Natural killer cell (primary cell): ENCODE measurements at regions not wholly inside any gene's neighbourhood (a gene's known extent, or its start where the extent isn't known, plus 50 kb on each side); places are given as distances from the start of the nearest gene placed in this dataset.

Source experiments
- ATAC-seq, 3 donors: fragments of 150-1000 bp in 2 of 3; fragments of 200-7000 bp in 1 of 3; cut with Tn5 transposase; 1 replicate in 1 of 3; 2 replicates in 2 of 3; pipeline ENCODE4 v1.10.0; 2021; ENCODE audit warnings: mild to moderate bottlenecking in 2 of 3, moderate library complexity in 2 of 3
- DNase-seq, 2 donors: peaks; one replicate each; pipeline versions ENCODE4 v3.0.0 to v3.0.0-alpha.2; 2013 to 2021; ENCODE audit warnings: mixed read lengths in 1 of 2
- H3K27ac ChIP-seq: one replicate; pipeline ENCODE4 v1.5.1; 2013; ENCODE audit warnings: mild to moderate bottlenecking, low read length
- H3K27me3 ChIP-seq: one replicate; pipeline ENCODE4 v1.6.1; 2013; ENCODE audit warnings: low read length; ENCODE audit not compliant: control insufficient read depth, insufficient read depth
- H3K36me3 ChIP-seq: one replicate; pipeline ENCODE4 v1.6.1; 2013; ENCODE audit warnings: low read length; ENCODE audit not compliant: control insufficient read depth, insufficient read depth
- H3K4me1 ChIP-seq: one replicate; pipeline ENCODE4 v1.6.1; 2013; ENCODE audit warnings: low read length; ENCODE audit not compliant: control insufficient read depth, insufficient read depth
- H3K4me3 ChIP-seq: one replicate; pipeline ENCODE4 v1.5.1; 2013; ENCODE audit warnings: low read length
- H3K9me3 ChIP-seq: one replicate; pipeline ENCODE4 v1.6.1; 2013; ENCODE audit warnings: low read length; ENCODE audit not compliant: control insufficient read depth, insufficient read depth
- H3K27ac Mint-ChIP-seq, 2 donors: one replicate each; pipeline ENCODE4 v1.8.0; 2022; ENCODE audit warnings: mild to moderate bottlenecking in 2 of 2, mixed read lengths in 2 of 2, moderate library complexity in 1 of 2
- H3K27me3 Mint-ChIP-seq, 2 donors: one replicate each; pipeline ENCODE4 v1.8.0; 2022; ENCODE audit warnings: low read depth in 2 of 2, mixed read lengths in 2 of 2
- H3K36me3 Mint-ChIP-seq: one replicate; pipeline ENCODE4 v1.8.0; 2022; ENCODE audit warnings: mixed read lengths
- H3K4me1 Mint-ChIP-seq, 2 donors: one replicate each; pipeline ENCODE4 v1.8.0; 2022; ENCODE audit warnings: mixed read lengths in 2 of 2
- H3K4me3 Mint-ChIP-seq: one replicate; pipeline ENCODE4 v1.8.0; 2022; ENCODE audit warnings: mild to moderate bottlenecking, moderate library complexity, mixed read lengths
- H3K9me3 Mint-ChIP-seq, 2 donors: one replicate each; pipeline ENCODE4 v1.8.0; 2022; ENCODE audit warnings: mixed read lengths in 2 of 2
- WGBS: methylation state at CpG from one replicate; pipeline ENCODE4 v1.1.7; 2013; ENCODE audit warnings: missing lambda C conversion rate; ENCODE audit not compliant: insufficient coverage; 5-methylcytosine and 5-hydroxymethylcytosine counted together
- intact Hi-C: fragments of 100-400 bp; cut with micrococcal nuclease; formaldehyde crosslinking; loops from one replicate; pipeline ENCODE4 v1.14.2; 2022
- TF ChIP-seq, protein P1 (sequence below): fragments of 200-600 bp; IDR thresholded peaks from one replicate; pipeline ENCODE4 v1.8.0; 2022; ENCODE audit warnings: antibody characterized with exemption

GRCh38 chr4:137909529-137910309 is 332.4 kb downstream of the SLC7A11 start:
- TF ChIP-seq, protein P1, sequence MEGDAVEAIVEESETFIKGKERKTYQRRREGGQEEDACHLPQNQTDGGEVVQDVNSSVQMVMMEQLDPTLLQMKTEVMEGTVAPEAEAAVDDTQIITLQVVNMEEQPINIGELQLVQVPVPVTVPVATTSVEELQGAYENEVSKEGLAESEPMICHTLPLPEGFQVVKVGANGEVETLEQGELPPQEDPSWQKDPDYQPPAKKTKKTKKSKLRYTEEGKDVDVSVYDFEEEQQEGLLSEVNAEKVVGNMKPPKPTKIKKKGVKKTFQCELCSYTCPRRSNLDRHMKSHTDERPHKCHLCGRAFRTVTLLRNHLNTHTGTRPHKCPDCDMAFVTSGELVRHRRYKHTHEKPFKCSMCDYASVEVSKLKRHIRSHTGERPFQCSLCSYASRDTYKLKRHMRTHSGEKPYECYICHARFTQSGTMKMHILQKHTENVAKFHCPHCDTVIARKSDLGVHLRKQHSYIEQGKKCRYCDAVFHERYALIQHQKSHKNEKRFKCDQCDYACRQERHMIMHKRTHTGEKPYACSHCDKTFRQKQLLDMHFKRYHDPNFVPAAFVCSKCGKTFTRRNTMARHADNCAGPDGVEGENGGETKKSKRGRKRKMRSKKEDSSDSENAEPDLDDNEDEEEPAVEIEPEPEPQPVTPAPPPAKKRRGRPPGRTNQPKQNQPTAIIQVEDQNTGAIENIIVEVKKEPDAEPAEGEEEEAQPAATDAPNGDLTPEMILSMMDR, result no peak
- intact Hi-C loops, result no loop called here
- H3K36me3 Mint-ChIP-seq, result no peaks in the 10 kb centered on the region
- H3K4me1 Mint-ChIP-seq, result no peaks in the 10 kb centered on the region
- ATAC-seq (no peak), DNase-seq (no peak)
- no peaks in the 10 kb centered on the region for H3K27me3 Mint-ChIP-seq
- no peaks in the 10 kb centered on the region for H3K27me3 ChIP-seq
- peaks cover 5 to 9% of the 10 kb centered on the region in 2 donors for H3K9me3 Mint-ChIP-seq
- H3K4me3 Mint-ChIP-seq, result no peak overlapping the region
- WGBS, result 90% methylated on average over 8 of the region's 8 CpGs
- H3K27ac Mint-ChIP-seq, result no peak overlapping the region
- H3K36me3 ChIP-seq, result no peaks in the 10 kb centered on the region
- H3K27ac ChIP-seq, result no peak overlapping the region
- no peaks in the 10 kb centered on the region for H3K9me3 ChIP-seq
- no peak overlapping the region for H3K4me3 ChIP-seq
- H3K4me1 ChIP-seq, result no peaks in the 10 kb centered on the region

GRCh38 chr4:137905930-137906329 is 336.2 kb downstream of the SLC7A11 start:
- Histone ChIP-seq H3K4me1 (no peaks in the 10 kb centered on the region), H3K27ac (no peak overlapping the region), H3K4me3 (no peak overlapping the region), H3K27me3 (no peaks in the 10 kb centered on the region), H3K36me3 (no peaks in the 10 kb centered on the region), H3K9me3 (no peaks in the 10 kb centered on the region)
- ATAC-seq (no peak), DNase-seq (no peak)
- Mint-ChIP-seq H3K4me1 (no peaks in the 10 kb centered on the region), H3K36me3 (no peaks in the 10 kb centered on the region), H3K4me3 (no peak overlapping the region), H3K9me3 (peaks cover 2 to 3% of the 10 kb centered on the region in 2 donors), H3K27me3 (no peaks in the 10 kb centered on the region), H3K27ac (no peak overlapping the region)
- intact Hi-C loops, result no loop called here
- TF ChIP-seq, protein P1, result no peak
- 91% methylated on average over 4 of the region's 4 CpGs for WGBS

DNA sequence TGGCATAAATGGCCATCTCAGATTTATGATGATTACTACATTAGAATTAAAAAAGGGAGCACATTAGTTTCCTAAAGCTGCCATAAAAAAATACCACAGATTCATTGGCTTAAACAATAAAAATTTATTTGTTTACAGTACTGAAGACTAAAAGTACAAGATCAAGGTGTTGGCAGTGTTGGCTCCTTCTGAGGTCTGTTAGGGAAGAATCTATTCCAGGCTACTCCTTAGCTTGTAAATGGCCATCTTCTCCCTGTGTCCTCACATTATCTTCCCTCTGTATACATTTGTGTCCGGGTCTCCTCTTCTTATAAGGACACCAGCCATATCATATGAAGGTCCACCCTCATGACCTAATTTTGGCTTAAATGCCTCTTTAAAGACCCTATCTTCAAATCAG is 341.0 kb downstream of the SLC7A11 start:
- TF ChIP-seq, protein P1, result no peak
- Mint-ChIP-seq H3K4me3 (no peak overlapping the region), H3K27ac (no peak overlapping the region), H3K9me3 (peaks cover 2 to 3% of the 10 kb centered on the region in 2 donors), H3K36me3 (no peaks in the 10 kb centered on the region), H3K4me1 (no peaks in the 10 kb centered on the region), H3K27me3 (no peaks in the 10 kb centered on the region)
- H3K4me1 ChIP-seq, result no peaks in the 10 kb centered on the region
- DNase-seq, result no peak
- intact Hi-C loops, result no loop called here
- H3K27me3 ChIP-seq, result no peaks in the 10 kb centered on the region
- H3K4me3 ChIP-seq, result no peak overlapping the region
- no peaks in the 10 kb centered on the region for H3K9me3 ChIP-seq
- no peak for ATAC-seq
- H3K27ac ChIP-seq, result no peak overlapping the region
- 94% methylated on average over 1 of the region's 1 CpG for WGBS
- no peaks in the 10 kb centered on the region for H3K36me3 ChIP-seq
